Right ventricle myocardium superior (tissue), 1 donor: ENCODE measurements at regions not wholly inside any gene's neighbourhood (a gene's known extent, or its start where the extent isn't known, plus 50 kb on each side); places are given as distances from the start of the nearest gene placed in this dataset.

Source experiments
- ATAC-seq: fragments of 200-7000 bp; cut with Tn5 transposase; one replicate; pipeline ENCODE4 v1.9.1; 2020; ENCODE audit warnings: mild to moderate bottlenecking; ENCODE audit not compliant: poor library complexity
- DNase-seq: peaks from one replicate; pipeline ENCODE4 v3.0.0-alpha.2; 2020
- intact Hi-C: fragments of 100-400 bp; cut with DNase I; formaldehyde crosslinking; loops from one replicate; pipeline ENCODE4 v1.11.2; 2022
- donor health status: DM: no; HTN: yes; CAD: no; lungs with severe emphysema.

DNA sequence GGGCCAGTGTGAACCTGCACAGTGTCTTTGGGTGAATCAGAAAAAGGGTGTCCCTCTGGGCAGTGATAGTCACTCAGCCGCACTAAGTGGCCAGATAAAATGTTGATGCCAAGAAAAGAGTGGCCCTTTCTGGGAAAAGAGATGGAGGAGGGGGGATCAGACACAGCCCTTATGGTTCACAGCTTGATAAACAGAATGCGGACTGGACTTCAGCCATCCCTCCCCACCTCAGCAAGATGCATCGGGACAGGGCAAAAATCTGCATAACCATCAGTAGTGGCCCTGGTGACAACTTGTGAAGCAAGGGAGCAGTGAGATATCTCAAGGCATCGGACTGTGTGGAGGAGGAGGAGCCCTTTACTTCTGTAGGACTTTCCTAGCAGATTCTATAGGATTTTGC lies 353.8 kb upstream of the PLXNA2 start:
- ATAC-seq, result no peak
- DNase-seq, result no peak
- intact Hi-C loops, result no loop called here

DNA sequence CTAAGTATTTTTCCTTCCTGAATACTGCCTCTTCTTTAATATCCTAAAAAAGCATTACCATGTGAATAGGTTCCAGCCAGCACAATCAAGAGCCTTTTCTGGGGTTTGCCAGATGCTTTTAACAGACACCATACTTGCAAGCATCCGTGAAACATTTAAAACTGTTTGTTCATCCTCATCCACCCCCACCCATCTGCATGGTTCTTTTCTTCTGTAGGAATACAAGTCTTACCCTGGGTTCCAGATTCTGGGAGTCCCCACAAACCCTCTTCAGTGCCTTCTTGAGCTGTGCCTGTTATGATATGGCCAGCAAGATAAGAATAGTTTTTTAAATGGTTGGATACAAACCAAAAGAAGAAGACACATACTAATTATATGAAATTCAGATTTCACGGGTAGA lies 354.9 kb upstream of the PLXNA2 start:
- intact Hi-C loops, result no loop called here
- no peak for ATAC-seq
- no peak for DNase-seq

DNA sequence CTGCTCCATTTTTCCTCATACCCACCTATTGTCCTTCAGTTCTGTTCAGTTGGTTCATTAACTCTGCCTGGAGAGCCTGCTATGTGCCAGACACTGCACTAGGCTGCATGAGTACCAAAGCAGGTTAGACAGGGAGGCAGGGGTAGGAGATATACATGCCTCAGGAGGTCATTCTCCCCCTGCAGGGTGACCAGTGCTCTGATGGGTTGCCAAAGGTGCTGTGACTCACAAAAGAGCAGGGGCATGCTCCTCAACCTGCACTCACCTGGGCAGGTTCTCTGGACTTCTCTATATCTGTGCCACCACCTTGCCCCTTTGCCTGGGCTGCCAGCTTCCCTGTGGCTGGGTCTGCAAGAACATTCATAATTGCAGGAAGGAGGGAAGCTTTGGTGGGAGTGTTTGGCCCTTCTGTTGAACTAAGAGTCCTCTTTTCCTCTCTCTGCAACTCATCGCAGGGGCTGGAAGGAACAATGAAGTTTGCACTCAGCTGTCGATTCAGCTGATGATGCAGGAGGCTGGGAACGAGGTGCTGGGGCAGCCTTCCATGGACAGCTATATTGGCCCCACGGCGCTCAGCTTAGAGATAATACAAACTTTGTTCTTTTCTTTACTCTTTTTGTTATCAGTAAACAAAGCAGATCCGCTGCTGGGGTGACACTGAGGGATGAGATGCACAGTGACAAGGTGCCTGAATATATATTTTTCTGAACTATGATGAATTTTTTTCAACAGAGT lies 356.4 kb upstream of the PLXNA2 start:
- intact Hi-C loops, result no loop called here
- DNase-seq (no peak), ATAC-seq (no peak)

DNA sequence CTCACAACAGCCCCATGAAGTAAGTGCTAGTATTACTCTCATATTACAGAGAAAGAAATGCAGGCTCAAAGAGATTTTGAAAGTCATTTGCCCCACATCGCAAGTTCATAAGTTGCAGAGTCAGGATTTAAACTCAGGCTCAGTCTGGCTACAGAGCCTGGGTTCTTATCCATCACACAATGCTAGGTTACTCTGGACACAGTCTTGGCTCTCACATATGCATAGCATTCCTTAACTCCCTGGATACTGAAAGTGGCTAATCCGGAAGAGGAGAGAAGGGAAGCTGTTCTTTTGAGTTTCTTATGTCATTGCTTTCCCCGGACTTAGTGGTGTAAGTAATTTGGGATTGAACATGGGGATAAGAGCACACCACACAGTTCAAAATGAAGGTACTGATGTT lies 357.4 kb upstream of the PLXNA2 start:
- peak; percentile 65 for ATAC-seq
- no peak for DNase-seq
- intact Hi-C loops, result no loop called here

DNA sequence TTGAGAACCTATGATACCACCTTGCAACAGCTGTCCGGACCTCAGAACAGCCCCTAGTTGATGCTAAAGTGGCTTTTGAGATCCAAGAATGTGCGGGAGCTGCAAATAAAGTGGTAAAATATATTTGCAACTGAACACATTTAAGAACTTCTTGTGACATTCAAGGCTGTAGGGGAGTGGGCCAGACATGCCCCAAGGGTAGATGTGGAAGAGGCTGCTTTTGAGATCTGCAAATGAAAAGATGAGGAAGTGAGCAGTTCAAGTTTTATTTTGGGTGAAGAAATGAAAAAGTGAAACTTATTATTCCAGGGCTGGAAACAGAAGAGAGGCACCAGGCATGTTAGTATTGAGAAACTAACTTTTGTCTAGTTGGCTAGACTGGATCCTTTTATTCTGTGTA lies 359.5 kb upstream of the PLXNA2 start:
- intact Hi-C loops, result no loop called here
- DNase-seq, result no peak
- ATAC-seq, result no peak

DNA sequence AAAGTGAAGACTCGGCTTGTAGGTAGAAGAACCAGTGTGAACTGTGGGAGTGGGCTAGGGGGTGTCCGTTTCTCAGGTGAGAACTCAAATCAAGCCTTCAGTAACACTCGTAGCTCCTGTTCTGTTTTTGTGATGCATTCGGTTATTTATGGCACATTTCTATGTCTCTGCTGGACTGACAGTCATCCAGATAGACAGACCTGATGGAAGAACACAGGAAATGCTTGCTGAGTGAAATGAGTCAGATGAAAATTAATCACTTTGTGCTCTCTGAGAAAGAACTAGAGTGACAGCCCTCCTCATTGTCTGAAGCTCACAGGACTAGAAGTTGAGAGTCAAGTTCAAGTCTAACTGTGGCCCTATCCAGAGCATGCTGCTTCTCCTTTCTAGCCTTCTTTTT lies 360.1 kb upstream of the PLXNA2 start:
- ATAC-seq, result no peak
- intact Hi-C loops, result no loop called here

DNA sequence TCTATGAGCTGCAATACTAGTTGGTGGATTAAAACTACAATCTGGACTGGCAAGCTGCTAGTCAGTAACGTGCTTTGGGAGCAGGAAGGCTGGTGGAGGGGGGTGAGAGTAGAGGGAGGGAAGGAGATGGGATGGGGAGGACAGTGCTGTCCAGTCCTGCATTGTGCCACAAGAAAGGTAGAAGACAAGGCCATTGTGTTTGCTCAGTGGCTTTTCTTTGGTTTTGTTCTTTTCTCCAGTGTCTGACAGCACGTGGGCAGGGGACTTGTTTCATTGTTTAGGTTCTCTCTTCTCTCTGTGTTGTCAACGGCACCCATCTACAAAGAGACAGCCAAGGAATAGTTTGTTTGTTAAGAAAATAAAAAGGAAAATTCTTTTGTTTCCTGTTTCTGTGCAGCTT lies 362.8 kb upstream of the PLXNA2 start:
- DNase-seq (no peak), ATAC-seq (no peak)
- intact Hi-C loops, result no loop called here

More for the DNA sequence above, 360.1 kb upstream of the PLXNA2 start:
- no peak for DNase-seq

- intact Hi-C loops, result no loop called here
- ATAC-seq (no peak), DNase-seq (no peak)
Measured at GRCh38 chr1:208607616-208608015, 363.4 kb upstream of the PLXNA2 start.

GRCh38 chr1:208614610-208615009 lies 370.4 kb upstream of the PLXNA2 start:
- intact Hi-C loops, result no loop called here

GRCh38 chr1:208615371-208615770 lies 371.2 kb upstream of the PLXNA2 start:
- intact Hi-C loops, result no loop called here
- DNase-seq (no peak), ATAC-seq (no peak)

More at GRCh38 chr1:208614610-208615009, 370.4 kb upstream of the PLXNA2 start:
- ATAC-seq (no peak), DNase-seq (no peak)

GRCh38 chr1:208616776-208617175 lies 372.6 kb upstream of the PLXNA2 start:
- intact Hi-C loops, result no loop called here
- no peak for ATAC-seq

DNA sequence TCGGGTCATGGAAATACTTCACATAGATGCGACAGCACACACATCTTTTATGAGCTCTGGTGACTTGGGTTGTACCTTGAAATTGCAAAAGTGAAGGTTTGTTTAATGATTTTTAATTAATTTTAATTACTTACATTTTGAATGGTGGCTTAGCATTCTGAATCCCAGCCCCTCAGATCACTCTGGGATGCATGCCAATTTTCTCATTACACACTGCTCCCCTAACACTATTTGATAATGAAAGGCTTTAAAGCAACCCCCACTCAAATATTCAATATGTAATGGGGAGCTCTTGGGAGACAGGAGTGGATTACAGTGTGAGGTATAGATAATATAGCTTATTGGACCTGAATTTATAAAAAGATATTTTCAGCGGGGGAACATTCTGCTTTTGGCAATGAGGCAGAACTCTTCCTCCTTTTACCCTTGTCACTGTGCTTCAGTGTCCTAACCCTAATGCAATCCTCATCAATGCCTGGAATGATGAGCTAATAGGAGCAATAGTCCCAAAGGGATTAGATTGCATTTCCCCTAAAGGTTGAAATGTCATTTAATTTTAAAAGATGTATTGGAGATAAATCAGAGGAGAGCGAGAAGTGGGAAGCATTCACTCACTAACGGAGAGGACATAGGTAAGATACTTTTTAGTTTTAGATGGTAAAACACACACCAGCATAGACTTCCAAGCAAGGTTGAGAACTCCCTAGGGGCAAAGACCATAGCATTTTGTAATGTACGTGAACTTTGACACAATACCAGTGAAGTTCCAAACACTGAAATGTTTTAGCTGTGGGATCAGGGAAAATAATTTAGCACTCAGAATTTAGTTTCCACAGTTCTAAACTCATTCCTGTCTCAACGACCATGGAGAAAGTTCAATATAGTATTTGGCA lies 384.1 kb upstream of the PLXNA2 start:
- no peak for ATAC-seq
- intact Hi-C loops, result no loop called here
- no peak for DNase-seq

More at GRCh38 chr1:208616776-208617175, 372.6 kb upstream of the PLXNA2 start:
- DNase-seq, result no peak

DNA sequence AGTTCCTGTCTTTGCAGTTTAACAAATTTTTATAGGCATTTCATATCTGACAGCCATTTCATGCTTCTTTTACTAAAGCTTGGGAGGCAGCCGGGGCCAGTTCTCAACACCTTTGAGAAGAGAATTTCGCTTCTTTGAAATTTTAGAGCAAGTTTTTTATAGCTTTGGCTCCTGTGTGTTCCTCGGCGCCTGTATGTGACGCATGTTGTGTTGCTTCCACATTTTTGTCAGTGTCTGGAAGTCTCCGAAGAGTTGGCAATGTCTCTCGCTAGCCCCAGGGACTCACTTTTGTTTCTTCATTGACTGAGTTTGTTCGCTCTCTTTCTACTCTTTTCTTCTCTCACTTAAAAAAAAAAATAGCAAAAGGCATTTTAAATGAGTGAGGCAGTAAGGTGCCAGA lies 386.9 kb upstream of the PLXNA2 start:
- no peak for DNase-seq
- intact Hi-C loops, result no loop called here
- no peak for ATAC-seq

DNA sequence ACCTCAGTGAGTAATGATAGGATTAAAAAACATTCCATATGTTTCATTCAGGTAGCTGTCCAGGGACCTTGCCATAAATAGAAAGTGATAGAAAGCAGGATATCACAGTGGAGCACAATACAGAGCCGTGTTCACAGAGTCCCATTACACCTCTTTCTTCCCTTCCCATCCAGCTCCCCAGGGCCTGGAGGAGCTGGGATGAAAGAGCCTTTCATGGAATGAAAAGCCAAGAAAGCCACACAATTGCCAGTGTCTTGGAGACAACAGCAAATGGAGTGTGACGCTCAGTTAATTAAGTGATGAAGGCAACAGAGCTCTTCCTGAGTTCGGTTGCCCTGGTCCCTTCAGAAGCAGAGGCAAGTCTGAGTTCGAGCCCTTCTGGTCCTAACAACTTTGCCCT lies 387.3 kb upstream of the PLXNA2 start:
- ATAC-seq, result no peak
- intact Hi-C loops, result no loop called here
- DNase-seq, result no peak

- no peak for DNase-seq
- ATAC-seq, result no peak
- intact Hi-C loops, result no loop called here
Measured at GRCh38 chr1:208634346-208635140, 390.4 kb upstream of the PLXNA2 start.

- ATAC-seq (no peak), DNase-seq (no peak)
- intact Hi-C loops, result no loop called here
Measured at GRCh38 chr1:208637181-208637580, 393.0 kb upstream of the PLXNA2 start.

DNA sequence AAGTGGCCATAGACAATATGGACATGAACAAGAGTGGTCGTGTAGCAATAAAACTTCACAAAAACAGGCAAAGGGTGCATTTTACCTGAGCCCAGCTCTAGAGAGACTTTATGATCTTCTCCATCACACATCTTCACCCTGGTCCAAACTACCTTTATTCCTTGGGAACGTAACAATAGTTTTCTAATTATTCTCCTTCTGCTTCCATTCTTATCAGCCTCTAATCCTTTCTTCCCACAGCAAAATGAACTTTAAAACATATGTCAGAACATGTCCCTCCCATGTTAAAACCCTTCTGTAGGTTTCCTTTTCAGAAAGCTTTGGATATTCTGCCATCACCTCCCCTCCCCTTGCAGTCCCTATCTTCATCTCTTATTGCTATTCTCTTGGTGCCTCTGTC lies 395.2 kb upstream of the PLXNA2 start:
- intact Hi-C loops, result no loop called here
- no peak for ATAC-seq
- DNase-seq, result no peak

GRCh38 chr1:208640295-208640694 lies 396.1 kb upstream of the PLXNA2 start:
- no peak for DNase-seq
- intact Hi-C loops, result no loop called here
- ATAC-seq, result no peak

DNA sequence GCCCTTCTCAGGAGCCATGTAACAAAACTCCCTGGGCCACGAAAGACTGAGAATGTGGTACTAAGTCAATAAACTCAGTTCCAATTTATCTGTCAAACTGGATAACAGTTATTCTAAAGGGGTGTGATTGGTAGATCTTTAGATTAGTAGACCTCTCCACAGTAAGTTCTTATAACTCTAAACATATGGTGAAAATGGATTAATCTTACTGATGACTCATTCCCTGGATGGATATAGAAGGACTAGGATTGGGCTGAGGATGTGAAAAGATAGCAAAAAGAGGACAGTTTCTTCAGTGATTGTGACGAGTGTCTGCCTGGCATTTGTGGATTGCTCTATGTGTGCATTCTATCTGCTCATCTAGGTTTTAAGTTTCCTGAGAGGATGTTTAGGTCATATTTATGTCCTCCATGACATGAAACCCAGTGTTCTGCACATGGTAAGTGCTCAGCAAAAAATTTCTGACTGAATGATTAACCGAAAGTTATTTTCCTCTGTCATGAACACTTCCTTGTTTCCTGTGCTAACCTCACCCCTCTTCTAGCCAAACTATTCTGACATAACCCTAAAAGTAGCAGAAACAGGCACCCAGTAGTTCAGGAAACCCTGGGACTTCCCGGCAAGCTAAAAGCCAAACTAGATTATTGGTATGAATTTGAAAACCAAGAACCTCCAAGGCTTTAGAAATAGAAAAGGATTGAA lies 397.5 kb upstream of the PLXNA2 start:
- no peak for ATAC-seq
- intact Hi-C loops, result no loop called here
- DNase-seq, result no peak
